ENCODE measurements at regions not wholly inside any gene's neighbourhood (a gene's known extent, or its start where the extent isn't known, plus 50 kb on each side); places are given as distances from the start of the nearest gene placed in this dataset.

- H3K4me3 ChIP-seq: no peak overlapping the region
- H3K4me1 ChIP-seq: peaks cover 0 to 9% (median 0%) of the 10 kb centered on the region in 4 donors
- no peak overlapping the region for H3K27ac ChIP-seq
- TF ChIP-seq POLR2A (IDR thresholded peaks at IDR 0.05): no peak
- TF ChIP-seq CTCF (IDR thresholded peaks at IDR 0.05): no peak
- WGBS (ENCODE audit: insufficient coverage, low coverage, low lambda C conversion rate, missing lambda C conversion rate): 93% methylated on average over 1 of the region's 1 CpG
- no peaks in the 10 kb centered on the region for H3K36me3 ChIP-seq
- no peaks in the 10 kb centered on the region for H3K27me3 ChIP-seq
- no peaks in the 10 kb centered on the region for H3K9me3 ChIP-seq
- ATAC-seq: no peak
- intact Hi-C loops (cut with DNase I): no loop called here
- no peak for DNase-seq
Observed at GRCh38 chr4:23327120-23327519, 562.7 kb downstream of the PPARGC1A start.

- ATAC-seq: no peak
- WGBS (ENCODE audit: insufficient coverage, low coverage, low lambda C conversion rate, missing lambda C conversion rate): 28% methylated on average over 2 of the region's 3 CpGs
- TF ChIP-seq CTCF (IDR thresholded peaks at IDR 0.05) (no peak), POLR2A (IDR thresholded peaks at IDR 0.05) (no peak)
- intact Hi-C loops (cut with DNase I): no loop called here
- Histone ChIP-seq H3K4me3 (no peak overlapping the region), H3K36me3 (no peaks in the 10 kb centered on the region), H3K27me3 (no peaks in the 10 kb centered on the region), H3K9me3 (no peaks in the 10 kb centered on the region), H3K27ac (no peak overlapping the region), H3K4me1 (peaks cover 0 to 23% (median 0%) of the 10 kb centered on the region in 4 donors)
- no peak for DNase-seq
Observed at GRCh38 chr4:23324021-23324690, 565.7 kb downstream of the PPARGC1A start.

GRCh38 chr4:23323436-23323835, 566.4 kb downstream of the PPARGC1A start:
- peaks cover 0 to 23% (median 0%) of the 10 kb centered on the region in 4 donors for H3K4me1 ChIP-seq
- H3K27ac ChIP-seq: no peak overlapping the region
- H3K4me3 ChIP-seq: no peak overlapping the region
- no peak for TF ChIP-seq CTCF (IDR thresholded peaks at IDR 0.05)
- TF ChIP-seq POLR2A (IDR thresholded peaks at IDR 0.05): no peak
- intact Hi-C loops (cut with DNase I): no loop called here
- ATAC-seq (no peak), DNase-seq (no peak)
- H3K9me3 ChIP-seq: no peaks in the 10 kb centered on the region
- H3K36me3 ChIP-seq: no peaks in the 10 kb centered on the region
- WGBS (ENCODE audit: insufficient coverage, low coverage, low lambda C conversion rate, missing lambda C conversion rate): 100% methylated on average over 1 of the region's 1 CpG
- H3K27me3 ChIP-seq: no peaks in the 10 kb centered on the region

GRCh38 chr4:23322732-23323131, 567.1 kb downstream of the PPARGC1A start:
- ATAC-seq (peak; percentile 57 to 83 (median 72)), DNase-seq (no peak)
- no peak for TF ChIP-seq CTCF (IDR thresholded peaks at IDR 0.05)
- TF ChIP-seq POLR2A (IDR thresholded peaks at IDR 0.05): no peak
- Histone ChIP-seq H3K27ac (peak overlapping the region in 1 of 3 donors; percentile 31), H3K4me1 (peaks cover 0 to 23% (median 0%) of the 10 kb centered on the region in 4 donors), H3K36me3 (no peaks in the 10 kb centered on the region), H3K27me3 (no peaks in the 10 kb centered on the region), H3K4me3 (no peak overlapping the region), H3K9me3 (no peaks in the 10 kb centered on the region)
- intact Hi-C loops (cut with DNase I): no loop called here
